H9 (cell line): ENCODE measurements at regions not wholly inside any gene's neighbourhood (a gene's known extent, or its start where the extent isn't known, plus 50 kb on each side); places are given as distances from the start of the nearest gene placed in this dataset.

Source experiments
- DNase-seq: peaks from one replicate; pipeline ENCODE4 v3.0.0-alpha.2; 2017
- H2AFZ ChIP-seq: one replicate; pipeline ENCODE4 v1.6.1; 2013; ENCODE audit warnings: mild to moderate bottlenecking, low read length, control low read depth, moderate library complexity
- H2AK5ac ChIP-seq: 2 replicates; pipeline ENCODE4 v1.6.1; 2013; ENCODE audit warnings: low read length, control low read depth, mixed read lengths; ENCODE audit not compliant: insufficient read length
- H2BK120ac ChIP-seq: one replicate; pipeline ENCODE4 v1.6.1; 2013; ENCODE audit warnings: low read depth, mild to moderate bottlenecking, low read length, control low read depth, inconsistent platforms; ENCODE audit not compliant: poor library complexity, severe bottlenecking
- H2BK12ac ChIP-seq: 2 replicates; pipeline ENCODE4 v1.6.1; 2013; ENCODE audit warnings: low read length, control low read depth, mixed read lengths, low read depth; ENCODE audit not compliant: insufficient read length
- H2BK15ac ChIP-seq: 2 replicates; pipeline ENCODE4 v1.6.1; 2013; ENCODE audit warnings: low read depth, low read length, control low read depth
- H2BK20ac ChIP-seq: one replicate; pipeline ENCODE4 v1.6.1; 2013; ENCODE audit warnings: low read depth, mild to moderate bottlenecking, low read length, control low read depth, inconsistent platforms; ENCODE audit not compliant: poor library complexity, severe bottlenecking
- H2BK5ac ChIP-seq: 2 replicates; pipeline ENCODE4 v1.6.1; 2013; ENCODE audit warnings: low read length, control low read depth, mixed read lengths; ENCODE audit not compliant: insufficient read length
- H3K14ac ChIP-seq: 2 replicates; pipeline ENCODE4 v1.6.1; 2013; ENCODE audit warnings: low read length, control low read depth; ENCODE audit not compliant: insufficient read depth
- H3K18ac ChIP-seq: 2 replicates; pipeline ENCODE4 v1.6.1; 2013; ENCODE audit warnings: low read depth, mild to moderate bottlenecking, mixed read lengths, low read length, control low read depth; ENCODE audit not compliant: insufficient read length
- H3K23ac ChIP-seq: 2 replicates; pipeline ENCODE4 v1.6.1; 2013; ENCODE audit warnings: low read length, control low read depth, mixed read lengths, low read depth; ENCODE audit not compliant: insufficient read length
- H3K23me2 ChIP-seq: 2 replicates; pipeline ENCODE4 v1.6.1; 2013; ENCODE audit warnings: low read depth, mild to moderate bottlenecking, mixed read lengths, low read length, control low read depth; ENCODE audit not compliant: insufficient read length, poor library complexity, severe bottlenecking
- H3K27ac ChIP-seq: 2 replicates; pipeline ENCODE4 v1.5.1; 2013; ENCODE audit warnings: low read length, control low read depth, mixed read lengths, low read depth; ENCODE audit not compliant: insufficient read length
- H3K27me3 ChIP-seq: 2 replicates; pipeline ENCODE4 v1.6.1; 2013; ENCODE audit warnings: low read length, control low read depth, inconsistent platforms; ENCODE audit not compliant: insufficient read depth
- H3K4ac ChIP-seq: 2 replicates; pipeline ENCODE4 v1.6.1; 2013; ENCODE audit warnings: low read depth, mild to moderate bottlenecking, control low read depth, inconsistent platforms, low read length, moderate library complexity
- H3K4me1 ChIP-seq: 2 replicates; pipeline ENCODE4 v1.6.1; 2013; ENCODE audit warnings: low read length, control low read depth, inconsistent platforms; ENCODE audit not compliant: insufficient read depth
- H3K4me2 ChIP-seq: 2 replicates; pipeline ENCODE4 v1.6.1; 2013; ENCODE audit warnings: low read length, control low read depth, mixed read lengths; ENCODE audit not compliant: insufficient read length, insufficient read depth
- H3K56ac ChIP-seq: 2 replicates; pipeline ENCODE4 v1.6.1; 2013; ENCODE audit warnings: low read depth, mild to moderate bottlenecking, mixed read lengths, low read length, control low read depth; ENCODE audit not compliant: insufficient read length
- H3K79me1 ChIP-seq: 2 replicates; pipeline ENCODE4 v1.6.1; 2013; ENCODE audit warnings: low read depth, mild to moderate bottlenecking, moderate library complexity, low read length, control low read depth, inconsistent platforms; ENCODE audit not compliant: insufficient read depth, poor library complexity, severe bottlenecking
- H3K79me2 ChIP-seq: 2 replicates; pipeline ENCODE4 v1.6.1; 2013; ENCODE audit warnings: low read length, control low read depth, inconsistent platforms; ENCODE audit not compliant: insufficient read depth
- H3K9ac ChIP-seq: 2 replicates; pipeline ENCODE4 v1.6.1; 2013; ENCODE audit warnings: low read length, control low read depth, mixed read lengths; ENCODE audit not compliant: insufficient read length; ENCODE audit errors: extremely low read depth
- H3K9me3 ChIP-seq: one replicate; pipeline ENCODE4 v1.6.1; 2013; ENCODE audit warnings: low read depth, low read length, inconsistent platforms; ENCODE audit not compliant: control insufficient read depth
- H3T11ph ChIP-seq: one replicate; pipeline ENCODE4 v1.6.1; 2013; ENCODE audit warnings: mild to moderate bottlenecking, low read length, control low read depth, inconsistent platforms
- H4K20me1 ChIP-seq: one replicate; pipeline ENCODE4 v1.6.1; 2013; ENCODE audit not compliant: control insufficient read depth, insufficient read length, insufficient read depth
- H4K5ac ChIP-seq: 2 replicates; pipeline ENCODE4 v1.6.1; 2013; ENCODE audit warnings: low read depth, mild to moderate bottlenecking, mixed read lengths, low read length, control low read depth; ENCODE audit not compliant: insufficient read length
- H4K8ac ChIP-seq: replicated peaks from 2 replicates; pipeline ENCODE4 v1.6.1; 2013; ENCODE audit warnings: low read length, control low read depth, mixed read lengths, low read depth; ENCODE audit not compliant: insufficient read length
- H4K91ac ChIP-seq: 2 replicates; pipeline ENCODE4 v1.6.1; 2013; ENCODE audit warnings: low read depth, mild to moderate bottlenecking, moderate library complexity, mixed read lengths, low read length, control low read depth; ENCODE audit not compliant: insufficient read length
- H3K27ac Mint-ChIP-seq, 3 experiments: 2 replicates in 2 of 3; 3 replicates in 1 of 3; pipeline ENCODE4 v1.8.0; 2020 to 2021; ENCODE audit warnings: mixed read lengths in 3 of 3, mild to moderate bottlenecking in 1 of 3, moderate library complexity in 1 of 3
- H3K27me3 Mint-ChIP-seq: 2 replicates; pipeline ENCODE4 v1.8.0; 2021; ENCODE audit warnings: low read depth, mild to moderate bottlenecking, moderate library complexity, mixed read lengths
- H3K36me3 Mint-ChIP-seq, 3 experiments: 2 replicates in 2 of 3; 3 replicates in 1 of 3; pipeline ENCODE4 v1.8.0; 2020 to 2021; ENCODE audit warnings: low read depth in 3 of 3, mixed read lengths in 3 of 3; ENCODE audit not compliant: insufficient read depth in 1 of 3
- H3K4me1 Mint-ChIP-seq, 2 experiments: 2 replicates each; pipeline ENCODE4 v1.8.0; 2020; ENCODE audit warnings: mixed read lengths in 2 of 2
- H3K4me3 Mint-ChIP-seq, 2 experiments: 2 replicates in 1 of 2; 3 replicates in 1 of 2; pipeline ENCODE4 v1.8.0; 2020 to 2021; ENCODE audit warnings: mild to moderate bottlenecking in 2 of 2, mixed read lengths in 2 of 2, moderate library complexity in 1 of 2
- H3K9me3 Mint-ChIP-seq, 2 experiments: 2 replicates in 1 of 2; 3 replicates in 1 of 2; pipeline ENCODE4 v1.8.0; 2020; ENCODE audit warnings: mild to moderate bottlenecking in 2 of 2, mixed read lengths in 2 of 2, moderate library complexity in 1 of 2
- CTCF ChIP-seq: fragments of 200-600 bp; sonication (generic); conservative IDR thresholded peaks from 3 replicates; pipeline ENCODE4 v1.8.0; 2021; ENCODE audit warnings: antibody characterized with exemption, mild to moderate bottlenecking
- WGBS: extraction: QIAGEN DNeasy Blood & Tissue Kit; methylation state at CpG from one replicate; pipeline ENCODE4 v1.1.7; 2013; ENCODE audit warnings: missing lambda C conversion rate, low lambda C conversion rate, mixed read lengths; ENCODE audit not compliant: insufficient read length; ENCODE audit errors: extremely low coverage; 5-methylcytosine and 5-hydroxymethylcytosine counted together

- Histone ChIP-seq H2BK20ac (no peak overlapping the region), H2BK12ac (no peak overlapping the region), H3K14ac (no peak overlapping the region), H3K4me1 (peaks cover 6% of the 10 kb centered on the region), H4K20me1 (no peaks in the 10 kb centered on the region), H3K56ac (no peak overlapping the region), H3K27ac (no peak overlapping the region), H3K27me3 (no peaks in the 10 kb centered on the region), H3T11ph (no peak overlapping the region), H3K9ac (no peak overlapping the region), H3K79me2 (no peaks in the 10 kb centered on the region), H3K9me3 (no peaks in the 10 kb centered on the region), H2BK5ac (no peak overlapping the region), H4K8ac (no peak overlapping the region), H4K91ac (no peak overlapping the region), H3K23me2 (no peaks in the 10 kb centered on the region), H4K5ac (no peak overlapping the region), H2BK120ac (no peak overlapping the region), H3K23ac (no peak overlapping the region), H2AFZ (no peak overlapping the region), H3K4ac (no peak overlapping the region), H2BK15ac (no peak overlapping the region), H3K18ac (no peak overlapping the region), H3K79me1 (no peaks in the 10 kb centered on the region), H2AK5ac (no peak overlapping the region), H3K4me2 (no peak overlapping the region)
- no peak for DNase-seq
- H3K4me1 Mint-ChIP-seq, result peaks cover 35 to 48% of the 10 kb centered on the region in 2 experiments
- no peak for TF ChIP-seq CTCF
- peak overlapping the region; percentile 4 to 77 (median 59); a peak in 3 of 7 replicates for H3K27ac Mint-ChIP-seq
- H3K27me3 Mint-ChIP-seq, result no peaks in the 10 kb centered on the region; the same call in 1 of the 2 replicates
- peaks cover 2 to 3% (median 2%) of the 10 kb centered on the region in 3 experiments; a peak in 3 of 7 replicates for H3K36me3 Mint-ChIP-seq
- H3K9me3 Mint-ChIP-seq, result peaks cover 0 to 2% of the 10 kb centered on the region in 2 experiments; a peak in 1 of 5 replicates
- WGBS, result no CpG with 5 or more reads among the region's 5 CpGs
- H3K4me3 Mint-ChIP-seq, result no peak overlapping the region
Measured at GRCh38 chr4:188454575-188454974, 315.3 kb downstream of the TRIML1 start.
